ENCODE measurements at regions not wholly inside any gene's neighbourhood (a gene's known extent, or its start where the extent isn't known, plus 50 kb on each side); places are given as distances from the start of the nearest gene placed in this dataset.

DNA sequence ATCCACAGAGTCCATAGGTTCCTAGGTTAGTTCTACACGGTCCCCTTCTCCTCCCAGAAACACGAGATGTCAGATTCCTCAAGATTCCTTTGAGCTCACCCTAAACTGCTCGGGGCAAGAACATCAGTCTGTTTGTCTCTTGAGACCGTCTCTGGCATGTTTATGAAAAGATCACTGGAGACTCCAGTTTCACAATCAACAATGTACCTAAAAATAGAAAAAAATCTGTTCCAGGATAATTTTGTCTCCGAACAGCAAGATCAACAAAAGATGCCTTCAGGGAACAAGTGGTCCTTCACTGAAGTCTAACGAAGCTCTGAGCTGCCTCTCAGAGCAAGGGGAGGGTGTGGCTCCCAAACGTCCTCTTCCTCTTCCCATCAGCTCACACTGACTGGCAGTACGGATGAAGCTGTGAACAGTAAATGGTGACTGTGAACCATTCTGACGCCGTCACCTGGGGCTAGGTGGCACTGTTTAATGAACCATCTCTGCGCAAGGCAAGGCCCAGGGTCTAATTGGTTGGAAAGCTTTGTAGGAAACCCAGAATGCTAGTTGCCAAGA lies 156.2 kb upstream of the LYZL1 start:
- intact Hi-C loops (cut with DNase I) = loop anchor here (5.0 kb wide), 1 partner anchor 470 kb away; no protein-coding TSS in a partner anchor
- H3K4me1 ChIP-seq (replicated peaks) = no peaks in the 10 kb centered on the region
- no peak overlapping the region for H3K27ac ChIP-seq
- 55% methylated on average over 11 of the region's 11 CpGs for WGBS
- TF ChIP-seq, protein P1, sequence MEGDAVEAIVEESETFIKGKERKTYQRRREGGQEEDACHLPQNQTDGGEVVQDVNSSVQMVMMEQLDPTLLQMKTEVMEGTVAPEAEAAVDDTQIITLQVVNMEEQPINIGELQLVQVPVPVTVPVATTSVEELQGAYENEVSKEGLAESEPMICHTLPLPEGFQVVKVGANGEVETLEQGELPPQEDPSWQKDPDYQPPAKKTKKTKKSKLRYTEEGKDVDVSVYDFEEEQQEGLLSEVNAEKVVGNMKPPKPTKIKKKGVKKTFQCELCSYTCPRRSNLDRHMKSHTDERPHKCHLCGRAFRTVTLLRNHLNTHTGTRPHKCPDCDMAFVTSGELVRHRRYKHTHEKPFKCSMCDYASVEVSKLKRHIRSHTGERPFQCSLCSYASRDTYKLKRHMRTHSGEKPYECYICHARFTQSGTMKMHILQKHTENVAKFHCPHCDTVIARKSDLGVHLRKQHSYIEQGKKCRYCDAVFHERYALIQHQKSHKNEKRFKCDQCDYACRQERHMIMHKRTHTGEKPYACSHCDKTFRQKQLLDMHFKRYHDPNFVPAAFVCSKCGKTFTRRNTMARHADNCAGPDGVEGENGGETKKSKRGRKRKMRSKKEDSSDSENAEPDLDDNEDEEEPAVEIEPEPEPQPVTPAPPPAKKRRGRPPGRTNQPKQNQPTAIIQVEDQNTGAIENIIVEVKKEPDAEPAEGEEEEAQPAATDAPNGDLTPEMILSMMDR (IDR thresholded peaks at IDR 0.05) = no peak
- no peak for TF ChIP-seq POLR2AphosphoS5 (IDR thresholded peaks at IDR 0.05)
- TF ChIP-seq POLR2A (IDR thresholded peaks at IDR 0.05) = no peak
- DNase-seq (ENCODE audit: low spot score) = no peak
- H3K27me3 ChIP-seq (replicated peaks; ENCODE audit: insufficient read depth) = no peaks in the 10 kb centered on the region
- H3K4me3 ChIP-seq = no peak overlapping the region
- H3K9me3 ChIP-seq = no peaks in the 10 kb centered on the region
- no peaks in the 10 kb centered on the region for H3K36me3 ChIP-seq

DNA sequence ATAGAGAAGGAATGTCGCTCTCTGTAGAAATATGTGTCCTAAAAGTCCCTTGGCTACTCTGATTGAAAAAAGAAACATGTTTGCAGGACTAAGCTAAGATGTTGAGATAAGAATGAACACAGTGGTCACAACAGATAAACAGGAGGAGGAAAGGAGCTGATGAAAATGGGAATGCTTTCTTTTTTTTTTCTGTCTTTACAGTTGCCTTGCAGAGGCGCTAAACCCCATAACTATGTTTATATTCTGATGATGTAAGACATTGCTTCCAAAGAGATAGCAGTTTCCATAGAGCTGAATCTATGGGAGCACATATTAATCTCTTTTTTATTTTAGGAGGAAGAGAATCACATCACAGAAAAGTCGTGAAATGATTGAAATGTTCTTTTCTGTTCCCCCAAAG lies 153.5 kb upstream of the LYZL1 start:
- 80% methylated on average over 3 of the region's 3 CpGs for WGBS
- no peak overlapping the region for H3K4me3 ChIP-seq
- TF ChIP-seq POLR2AphosphoS5 (IDR thresholded peaks at IDR 0.05) = no peak
- TF ChIP-seq, protein P1 (IDR thresholded peaks at IDR 0.05) = no peak

DNA sequence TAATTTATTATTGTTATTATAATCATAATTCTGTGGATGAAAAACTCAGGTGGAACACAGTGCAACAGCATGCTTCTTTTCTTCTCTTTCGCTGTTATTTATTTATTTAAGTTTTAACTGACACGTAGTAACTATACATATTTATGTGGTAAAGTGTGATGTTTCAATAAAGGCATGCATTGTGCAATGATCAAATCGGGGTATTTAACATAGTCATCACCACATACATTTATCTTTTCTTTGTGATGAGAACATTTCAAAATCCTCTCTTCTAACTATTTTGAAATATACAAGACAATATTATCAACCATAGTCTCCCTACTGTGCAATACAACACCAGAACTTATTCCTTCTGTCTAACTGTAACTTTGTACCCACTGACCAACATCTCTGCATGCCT lies 152.5 kb upstream of the LYZL1 start:
- Histone ChIP-seq H3K9me3 (no peaks in the 10 kb centered on the region), H3K4me1 (replicated peaks) (no peaks in the 10 kb centered on the region), H3K4me3 (no peak overlapping the region), H3K27me3 (replicated peaks; ENCODE audit: insufficient read depth) (no peaks in the 10 kb centered on the region), H3K36me3 (no peaks in the 10 kb centered on the region), H3K27ac (no peak overlapping the region)
- WGBS = 91% methylated on average over 3 of the region's 3 CpGs
- no peak for DNase-seq (ENCODE audit: low spot score)
- intact Hi-C loops (cut with DNase I) = no loop called here
- TF ChIP-seq POLR2A (IDR thresholded peaks at IDR 0.05) = no peak
- TF ChIP-seq, protein P1 (IDR thresholded peaks at IDR 0.05) = no peak
- no peak for TF ChIP-seq POLR2AphosphoS5 (IDR thresholded peaks at IDR 0.05)

More for the DNA sequence above, 153.5 kb upstream of the LYZL1 start:
- H3K27ac ChIP-seq = no peak overlapping the region
- no peaks in the 10 kb centered on the region for H3K36me3 ChIP-seq
- H3K9me3 ChIP-seq = no peaks in the 10 kb centered on the region
- H3K4me1 ChIP-seq (replicated peaks) = no peaks in the 10 kb centered on the region
- intact Hi-C loops (cut with DNase I) = no loop called here
- DNase-seq (ENCODE audit: low spot score) = no peak
- H3K27me3 ChIP-seq (replicated peaks; ENCODE audit: insufficient read depth) = no peaks in the 10 kb centered on the region

DNA sequence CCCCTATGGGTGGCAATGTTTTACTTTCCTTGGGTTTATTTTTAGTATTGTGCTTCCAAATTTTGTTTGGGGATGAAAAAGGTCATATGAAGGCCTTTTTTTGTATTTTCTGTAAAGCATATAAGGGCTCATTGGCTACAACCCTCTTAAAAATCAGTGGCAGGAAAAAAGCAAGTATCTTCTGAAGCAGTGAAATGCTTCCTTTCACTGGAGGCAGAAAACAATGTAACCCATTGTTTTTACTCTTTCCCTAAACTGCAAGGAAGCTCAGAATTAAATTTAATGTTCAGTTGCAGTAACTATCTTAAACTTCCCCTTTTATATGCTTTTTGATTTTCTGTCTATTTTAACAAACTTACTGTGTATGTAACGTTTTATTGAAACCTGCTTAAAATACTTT lies 148.7 kb upstream of the LYZL1 start:
- no peak overlapping the region for H3K4me3 ChIP-seq
- no peak overlapping the region for H3K27ac ChIP-seq
- TF ChIP-seq POLR2A (IDR thresholded peaks at IDR 0.05) (no peak), POLR2AphosphoS5 (IDR thresholded peaks at IDR 0.05) (no peak)
- TF ChIP-seq, protein P1 (IDR thresholded peaks at IDR 0.05) = no peak
- WGBS = 48% methylated on average over 1 of the region's 1 CpG
- no peaks in the 10 kb centered on the region for H3K27me3 ChIP-seq (replicated peaks; ENCODE audit: insufficient read depth)
- H3K36me3 ChIP-seq = no peaks in the 10 kb centered on the region
- no peaks in the 10 kb centered on the region for H3K4me1 ChIP-seq (replicated peaks)
- no peaks in the 10 kb centered on the region for H3K9me3 ChIP-seq
- no peak for DNase-seq (ENCODE audit: low spot score)
- intact Hi-C loops (cut with DNase I) = no loop called here

DNA sequence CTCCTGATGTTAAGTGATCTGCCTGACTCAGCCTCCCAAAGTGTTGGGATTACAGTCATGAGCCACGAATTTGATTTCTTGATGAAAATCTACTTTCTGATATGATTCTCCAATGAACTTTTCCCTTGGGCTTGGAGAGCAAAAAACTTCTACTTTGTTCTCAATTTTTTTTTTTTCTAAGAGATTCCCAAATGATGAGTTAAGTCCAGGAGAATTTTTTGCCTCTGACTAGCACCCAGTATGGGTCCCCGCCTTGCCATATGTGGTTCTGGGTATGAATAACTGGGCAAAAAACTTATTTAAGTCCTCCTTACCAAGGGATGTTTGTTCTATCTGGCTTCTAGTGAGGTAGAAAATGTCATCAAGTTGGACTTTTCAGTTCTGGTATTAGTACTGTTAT lies 147.9 kb upstream of the LYZL1 start:
- DNase-seq (ENCODE audit: low spot score) = no peak
- 83% methylated on average over 2 of the region's 2 CpGs for WGBS
- no peak overlapping the region for H3K27ac ChIP-seq

More for the DNA sequence above, 147.9 kb upstream of the LYZL1 start:
- no peaks in the 10 kb centered on the region for H3K27me3 ChIP-seq (replicated peaks; ENCODE audit: insufficient read depth)
- no peaks in the 10 kb centered on the region for H3K4me1 ChIP-seq (replicated peaks)
- H3K36me3 ChIP-seq = no peaks in the 10 kb centered on the region
- no peak overlapping the region for H3K4me3 ChIP-seq
- TF ChIP-seq POLR2AphosphoS5 (IDR thresholded peaks at IDR 0.05) (no peak), POLR2A (IDR thresholded peaks at IDR 0.05) (no peak)
- TF ChIP-seq, protein P1 (IDR thresholded peaks at IDR 0.05) = no peak
- intact Hi-C loops (cut with DNase I) = no loop called here
- no peaks in the 10 kb centered on the region for H3K9me3 ChIP-seq
